OCI-LY3 (cell line): ENCODE measurements at regions not wholly inside any gene's neighbourhood (a gene's known extent, or its start where the extent isn't known, plus 50 kb on each side); places are given as distances from the start of the nearest gene placed in this dataset.

Experiments
- EZH2phosphoT487 ChIP-seq: fragments of 200-600 bp; shearing (Covaris generic); IDR thresholded peaks from 2 replicates; pipeline ENCODE4 v1.6.1; 2018; ENCODE audit warnings: antibody characterized with exemption, mixed run types, low read depth
- TF ChIP-seq, protein P1 (sequence below): fragments of 200-600, 300-600 bp; sonication (generic); IDR thresholded peaks from 2 replicates; pipeline ENCODE4 v1.5.1; 2014; ENCODE audit warnings: antibody characterized with exemption, low read length, low read depth

DNA sequence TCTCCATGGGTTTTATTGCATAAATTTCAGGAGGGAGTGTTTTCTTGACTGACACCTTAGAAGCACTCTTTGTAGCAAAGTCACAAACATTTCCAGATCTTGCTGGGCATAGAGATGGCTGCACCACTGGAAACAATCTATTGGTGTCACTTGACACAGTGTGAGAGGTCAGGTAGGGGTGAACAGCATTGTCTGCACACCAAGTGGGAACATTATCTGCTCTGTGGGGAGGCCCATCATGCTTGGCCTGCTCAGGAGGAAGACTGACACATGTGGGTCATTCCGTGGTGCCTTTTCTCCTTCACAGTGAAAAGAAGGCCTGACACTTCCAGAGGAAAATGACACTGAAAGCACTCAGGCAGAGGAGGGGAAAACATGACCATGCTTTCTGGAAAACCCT lies 149.9 kb upstream of the GALNT15 start:
- TF ChIP-seq, protein P1, sequence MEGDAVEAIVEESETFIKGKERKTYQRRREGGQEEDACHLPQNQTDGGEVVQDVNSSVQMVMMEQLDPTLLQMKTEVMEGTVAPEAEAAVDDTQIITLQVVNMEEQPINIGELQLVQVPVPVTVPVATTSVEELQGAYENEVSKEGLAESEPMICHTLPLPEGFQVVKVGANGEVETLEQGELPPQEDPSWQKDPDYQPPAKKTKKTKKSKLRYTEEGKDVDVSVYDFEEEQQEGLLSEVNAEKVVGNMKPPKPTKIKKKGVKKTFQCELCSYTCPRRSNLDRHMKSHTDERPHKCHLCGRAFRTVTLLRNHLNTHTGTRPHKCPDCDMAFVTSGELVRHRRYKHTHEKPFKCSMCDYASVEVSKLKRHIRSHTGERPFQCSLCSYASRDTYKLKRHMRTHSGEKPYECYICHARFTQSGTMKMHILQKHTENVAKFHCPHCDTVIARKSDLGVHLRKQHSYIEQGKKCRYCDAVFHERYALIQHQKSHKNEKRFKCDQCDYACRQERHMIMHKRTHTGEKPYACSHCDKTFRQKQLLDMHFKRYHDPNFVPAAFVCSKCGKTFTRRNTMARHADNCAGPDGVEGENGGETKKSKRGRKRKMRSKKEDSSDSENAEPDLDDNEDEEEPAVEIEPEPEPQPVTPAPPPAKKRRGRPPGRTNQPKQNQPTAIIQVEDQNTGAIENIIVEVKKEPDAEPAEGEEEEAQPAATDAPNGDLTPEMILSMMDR = no peak
- TF ChIP-seq EZH2phosphoT487 = no peak
